ENCODE measurements at regions not wholly inside any gene's neighbourhood (a gene's known extent, or its start where the extent isn't known, plus 50 kb on each side); places are given as distances from the start of the nearest gene placed in this dataset.

- no peak for DNase-seq
Measured at GRCh38 chr15:62619526-62619925, 423.0 kb upstream of the TPM1 start.

- DNase-seq: no peak
Measured at GRCh38 chr15:62622775-62623174, 419.8 kb upstream of the TPM1 start.

GRCh38 chr15:62624547-62625378, 417.8 kb upstream of the TPM1 start:
- no peak for DNase-seq

- DNase-seq: no peak
Measured at GRCh38 chr15:62625429-62626033, 417.0 kb upstream of the TPM1 start.

GRCh38 chr15:62626903-62627302, 415.6 kb upstream of the TPM1 start:
- DNase-seq: no peak

GRCh38 chr15:62631076-62631724, 411.3 kb upstream of the TPM1 start:
- no peak for DNase-seq

- no peak for DNase-seq
Measured at GRCh38 chr15:62636823-62637573, 405.5 kb upstream of the TPM1 start.

GRCh38 chr15:62637574-62637897, 405.0 kb upstream of the TPM1 start:
- DNase-seq: no peak

- DNase-seq: no peak
Measured at GRCh38 chr15:62637950-62638619, 404.5 kb upstream of the TPM1 start.

- no peak for DNase-seq
Measured at GRCh38 chr15:62639432-62639831, 403.1 kb upstream of the TPM1 start.

GRCh38 chr15:62639906-62640605, 402.5 kb upstream of the TPM1 start:
- no peak for DNase-seq

GRCh38 chr15:62641825-62642224, 400.7 kb upstream of the TPM1 start:
- no peak for DNase-seq

GRCh38 chr15:62643572-62643971, 399.0 kb upstream of the TPM1 start:
- no peak for DNase-seq

- no peak for DNase-seq
Measured at GRCh38 chr15:62644216-62644888, 398.2 kb upstream of the TPM1 start.

GRCh38 chr15:62644889-62645742, 397.4 kb upstream of the TPM1 start:
- DNase-seq: no peak

GRCh38 chr15:62647202-62647842, 395.2 kb upstream of the TPM1 start:
- DNase-seq: no peak

- DNase-seq: no peak
Measured at GRCh38 chr15:62647843-62648505, 394.6 kb upstream of the TPM1 start.

GRCh38 chr15:62648954-62649353, 393.6 kb upstream of the TPM1 start:
- no peak for DNase-seq

- no peak for DNase-seq
Measured at GRCh38 chr15:62649793-62650420, 392.6 kb upstream of the TPM1 start.
